Neural cell (in vitro differentiated cells): ENCODE measurements at regions not wholly inside any gene's neighbourhood (a gene's known extent, or its start where the extent isn't known, plus 50 kb on each side); places are given as distances from the start of the nearest gene placed in this dataset.

Source experiments
- CTCF ChIP-seq: fragments of 450-650 bp; IDR thresholded peaks from 2 replicates; pipeline ENCODE4 v1.5.1; 2014; ENCODE audit warnings: antibody characterized with exemption, mild to moderate bottlenecking, moderate library complexity; ENCODE audit not compliant: poor library complexity, severe bottlenecking
- EP300 ChIP-seq: fragments of 450-650 bp; conservative IDR thresholded peaks from 2 replicates; pipeline ENCODE4 v1.6.1; 2014; ENCODE audit warnings: antibody characterized with exemption, mild to moderate bottlenecking, moderate library complexity; ENCODE audit not compliant: poor library complexity, severe bottlenecking
- EZH2 ChIP-seq: fragments of 200-600, 300-800 bp; shearing (Covaris generic), sonication (generic); IDR thresholded peaks from 2 replicates; pipeline ENCODE4 v1.6.1; 2014; ENCODE audit warnings: antibody characterized with exemption, low read length, borderline replicate concordance, mild to moderate bottlenecking; ENCODE audit not compliant: insufficient read depth, poor library complexity, severe bottlenecking
- POLR2AphosphoS5 ChIP-seq: IDR thresholded peaks from 2 replicates; pipeline ENCODE4 v1.6.1; 2012
- RAD21 ChIP-seq: fragments of 450-650 bp; conservative IDR thresholded peaks from 2 replicates; pipeline ENCODE4 v1.6.1; 2014; ENCODE audit warnings: antibody characterized with exemption, mild to moderate bottlenecking, moderate library complexity
- TAF1 ChIP-seq: IDR thresholded peaks from 2 replicates; pipeline ENCODE4 v1.6.1; 2012; ENCODE audit warnings: low read depth

- TF ChIP-seq POLR2AphosphoS5 (no peak), CTCF (no peak), EP300 (no peak), RAD21 (no peak), TAF1 (no peak), EZH2 (no peak)
Observed at GRCh38 chr9:20087481-20087880, 298.6 kb upstream of the SLC24A2 start.
